Heart left ventricle (tissue), 16 donors: ENCODE measurements at regions not wholly inside any gene's neighbourhood (a gene's known extent, or its start where the extent isn't known, plus 50 kb on each side); places are given as distances from the start of the nearest gene placed in this dataset.

Source experiments
- ATAC-seq, 4 donors: fragments of 200-7000 bp; cut with Tn5 transposase; one replicate each; pipeline ENCODE4 v1.9.1; 2020 to 2022; ENCODE audit warnings: moderate library complexity in 4 of 4, mild to moderate bottlenecking in 3 of 4, moderate number of reproducible peaks in 1 of 4
- DNase-seq, 5 donors: peaks; one replicate each; pipeline ENCODE4 v3.0.0-alpha.2; 2020
- H3K27ac ChIP-seq, 12 donors: fragments of 200-600 bp; sonication (generic) in 4 of 12; one replicate each; pipeline versions ENCODE4 v1.5.0 to v1.8.0; 2016 to 2022; ENCODE audit warnings: mild to moderate bottlenecking in 2 of 12
- H3K27me3 ChIP-seq, 9 donors: fragments of 200-600 bp; sonication (generic) in 2 of 9; one replicate each; pipeline versions ENCODE4 v1.5.1 to v1.8.0; 2016 to 2022; ENCODE audit warnings: mild to moderate bottlenecking in 3 of 9
- H3K36me3 ChIP-seq, 9 donors: fragments of 200-600 bp; sonication (generic) in 2 of 9; one replicate each; pipeline versions ENCODE4 v1.5.0 to v1.8.0; 2018 to 2022; ENCODE audit warnings: mild to moderate bottlenecking in 2 of 9
- H3K4me1 ChIP-seq, 12 donors: fragments of 200-600 bp; sonication (generic) in 4 of 12; one replicate each; pipeline versions ENCODE4 v1.5.0 to v1.8.0; 2016 to 2022; ENCODE audit warnings: mild to moderate bottlenecking in 3 of 12
- H3K4me3 ChIP-seq, 12 donors: fragments of 200-600 bp; sonication (generic) in 4 of 12; one replicate each; pipeline versions ENCODE4 v1.5.0 to v1.8.0; 2017 to 2022; ENCODE audit warnings: mild to moderate bottlenecking in 9 of 12, moderate library complexity in 4 of 12
- H3K9me3 ChIP-seq, 12 donors: fragments of 200-600 bp; sonication (generic) in 4 of 12; one replicate each; pipeline versions ENCODE4 v1.5.0 to v1.8.0; 2016 to 2022; ENCODE audit warnings: mild to moderate bottlenecking in 1 of 12
- CTCF ChIP-seq, 12 donors: fragments of 200-600 bp; sonication (generic) in 4 of 12; IDR thresholded peaks; one replicate each; pipeline versions ENCODE4 v1.5.0 to v1.8.0; 2018 to 2022; ENCODE audit warnings: antibody characterized with exemption in 12 of 12, mild to moderate bottlenecking in 5 of 12
- POLR2A ChIP-seq, 2 donors: fragments of 450-650 bp; IDR thresholded peaks; one replicate each; pipeline ENCODE4 v1.6.1; 2017; ENCODE audit warnings: antibody characterized with exemption in 2 of 2, mild to moderate bottlenecking in 2 of 2, moderate library complexity in 2 of 2
- WGBS, 4 donors: extraction: QIAGEN DNeasy Blood & Tissue Kit in 2 of 4; methylation state at CpG; one replicate each; pipeline versions ENCODE4 v1.1.5 to v1.1.7; 2013 to 2018; 5-methylcytosine and 5-hydroxymethylcytosine counted together
- intact Hi-C, 10 donors: fragments of 100-400 bp; cut with DNase I; formaldehyde crosslinking; loops; one replicate each; pipeline versions ENCODE4 v1.11.1 to v1.14.2; 2022
- donor health status: ischemic (EF 13 %, LVEDD 7.1; RV severe dilation, severe dysfunction).
- donor health status: healthy with polysubstance abuse.
- donor health status: DM: no; HTN: yes; CAD: no.
- donor health status: DM: no; HTN: no; CAD: no.
- donor health status: ischemic (EF 25% LVEDD 6.9; RV normal size, moderate dysfunction).
- donor health status: ischemic (EF 25% LVEDD 5.7; RV mildly dilated, moderate dysfunction).
- donor health status: healthy.
- donor health status: DM: yes; HTN: yes; CAD: no.
- donor health status: ischemic (EF 35%, LVEDD 5.7; RV mildly dilated, moderate dysfunction).
- donor health status: nonischemic (EF 11% LVEDD 7.7; RV severe dilation, severe dysfunction).
- donor health status: DM: yes; HTN: yes; CAD: no.
- donor health status: PGD.
- donor health status: ischemic (EF 29% LVEDD 5.4; RV normal size, mild dysfunction).
- donor health status: nonischemic (EF 23%, LVEDD 6.1; RV moderate dilation, normal function).

DNA sequence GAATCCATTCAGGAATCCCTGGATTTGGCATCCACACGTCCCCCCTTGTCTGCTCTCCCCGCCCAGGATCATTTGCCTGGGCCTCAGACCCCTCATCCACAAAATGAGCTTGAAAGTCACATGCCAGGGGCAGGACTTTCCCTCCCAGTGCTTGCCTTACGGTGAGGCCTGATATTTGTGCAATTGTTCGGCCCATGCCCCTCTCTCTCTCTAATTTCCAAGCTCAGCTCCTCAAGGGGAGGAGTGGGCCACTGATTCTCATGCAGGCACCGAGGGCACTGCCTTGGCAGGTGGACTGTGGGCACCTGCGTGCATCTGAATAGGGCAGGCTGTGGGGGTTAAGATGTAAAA lies 267.2 kb upstream of the FOXF1 start:
- Histone ChIP-seq H3K4me1 (no peaks in the 10 kb centered on the region), H3K27ac (no peak overlapping the region), H3K9me3 (peaks cover 0 to 9% (median 0%) of the 10 kb centered on the region in 12 donors), H3K4me3 (no peak overlapping the region), H3K36me3 (no peaks in the 10 kb centered on the region), H3K27me3 (peaks cover 0 to 41% (median 9%) of the 10 kb centered on the region in 9 donors)
- 81 to 89% (median 86%) methylated on average over 6 of the region's 6 CpGs for WGBS, 4 donors
- no peak for DNase-seq
- intact Hi-C loops = no loop called here
- ATAC-seq = no peak
- TF ChIP-seq CTCF (IDR thresholded peaks at IDR 0.05) (no peak), POLR2A (IDR thresholded peaks at IDR 0.05) (no peak)

GRCh38 chr16:86243571-86244154 lies 266.7 kb upstream of the FOXF1 start:
- H3K27me3 ChIP-seq = peaks cover 0 to 41% (median 9%) of the 10 kb centered on the region in 9 donors

GRCh38 chr16:86244158-86244557 lies 266.2 kb upstream of the FOXF1 start:
- TF ChIP-seq POLR2A (IDR thresholded peaks at IDR 0.05) (no peak), CTCF (IDR thresholded peaks at IDR 0.05) (no peak)
- Histone ChIP-seq H3K27me3 (peaks cover 0 to 41% (median 9%) of the 10 kb centered on the region in 9 donors), H3K27ac (no peak overlapping the region), H3K4me1 (no peaks in the 10 kb centered on the region), H3K36me3 (no peaks in the 10 kb centered on the region), H3K4me3 (no peak overlapping the region), H3K9me3 (peaks cover 0 to 9% (median 0%) of the 10 kb centered on the region in 12 donors)
- DNase-seq = no peak
- intact Hi-C loops = no loop called here
- ATAC-seq = no peak
- 73 to 84% (median 82%) methylated on average over 9 of the region's 9 CpGs for WGBS, 4 donors

More at GRCh38 chr16:86243571-86244154, 266.7 kb upstream of the FOXF1 start:
- ATAC-seq (no peak), DNase-seq (no peak)
- Histone ChIP-seq H3K9me3 (peaks cover 0 to 9% (median 0%) of the 10 kb centered on the region in 12 donors), H3K4me3 (no peak overlapping the region), H3K36me3 (no peaks in the 10 kb centered on the region), H3K27ac (no peak overlapping the region), H3K4me1 (no peaks in the 10 kb centered on the region)
- WGBS, 4 donors = 79 to 85% (median 83%) methylated on average over 14 to 15 of the region's 15 CpGs
- intact Hi-C loops = no loop called here
- TF ChIP-seq CTCF (IDR thresholded peaks at IDR 0.05) (no peak), POLR2A (IDR thresholded peaks at IDR 0.05) (no peak)

GRCh38 chr16:86244936-86245335 lies 265.4 kb upstream of the FOXF1 start:
- H3K9me3 ChIP-seq = peaks cover 0 to 9% (median 0%) of the 10 kb centered on the region in 12 donors
- no peak overlapping the region for H3K27ac ChIP-seq
- no peak overlapping the region for H3K4me3 ChIP-seq
- no peaks in the 10 kb centered on the region for H3K36me3 ChIP-seq
- WGBS, 4 donors = 93 to 100% (median 97%) methylated on average over 3 of the region's 3 CpGs
- ATAC-seq (no peak), DNase-seq (no peak)
- intact Hi-C loops = no loop called here
- TF ChIP-seq POLR2A (IDR thresholded peaks at IDR 0.05) (no peak), CTCF (IDR thresholded peaks at IDR 0.05) (no peak)
- H3K27me3 ChIP-seq = peaks cover 0 to 37% (median 6%) of the 10 kb centered on the region in 9 donors
- no peaks in the 10 kb centered on the region for H3K4me1 ChIP-seq
